HG02610 (cell line): ENCODE measurements at regions not wholly inside any gene's neighbourhood (a gene's known extent, or its start where the extent isn't known, plus 50 kb on each side); places are given as distances from the start of the nearest gene placed in this dataset.

Experiments
- ATAC-seq: cut with Tn5 transposase; IDR thresholded peaks from one replicate; pipeline ENCODE4 v1.9.1; 2021; ENCODE audit warnings: mild to moderate bottlenecking, moderate library complexity; ENCODE audit not compliant: unreplicated experiment

DNA sequence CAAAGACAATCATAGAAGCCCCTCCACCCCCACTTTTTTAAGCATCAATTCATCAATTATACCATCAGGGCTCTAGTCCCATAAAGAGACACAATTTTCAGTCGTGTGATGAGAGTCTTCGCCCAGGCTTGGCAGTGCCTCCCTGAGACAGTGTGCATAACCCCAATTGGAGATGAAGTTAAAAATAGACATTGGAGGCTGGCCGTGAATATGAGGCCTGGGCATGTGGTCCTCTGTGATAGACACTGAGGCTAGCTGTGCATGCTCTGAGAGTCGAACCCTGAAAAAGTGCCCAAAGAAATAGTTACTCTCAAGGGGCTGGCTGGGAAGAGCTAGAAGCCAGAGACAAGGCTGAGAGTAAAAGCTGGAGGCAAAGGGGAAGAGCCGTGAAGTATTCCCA lies 248.6 kb upstream of the NR4A3 start:
- no peak for ATAC-seq

DNA sequence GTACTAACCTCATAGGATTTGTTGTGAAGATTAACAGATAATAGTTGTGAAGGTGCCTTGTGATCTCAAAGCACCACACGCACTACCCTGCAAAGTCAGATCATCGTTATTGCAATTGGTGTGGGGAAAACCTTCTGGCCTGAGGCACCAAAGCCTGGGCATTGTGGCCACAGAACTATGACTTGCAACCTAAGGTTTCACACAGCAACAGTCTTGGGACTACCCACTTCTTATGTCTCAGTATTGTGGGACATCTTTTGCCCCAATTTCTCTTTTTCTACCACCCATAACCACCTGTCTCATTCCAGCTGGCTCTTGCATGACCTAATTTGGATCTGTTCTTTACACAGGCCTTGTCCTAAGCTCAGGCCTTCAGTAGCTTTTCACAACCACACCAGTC lies 247.8 kb upstream of the NR4A3 start:
- no peak for ATAC-seq

- no peak for ATAC-seq
Observed at GRCh38 chr9:99576002-99576401, 245.7 kb upstream of the NR4A3 start.

DNA sequence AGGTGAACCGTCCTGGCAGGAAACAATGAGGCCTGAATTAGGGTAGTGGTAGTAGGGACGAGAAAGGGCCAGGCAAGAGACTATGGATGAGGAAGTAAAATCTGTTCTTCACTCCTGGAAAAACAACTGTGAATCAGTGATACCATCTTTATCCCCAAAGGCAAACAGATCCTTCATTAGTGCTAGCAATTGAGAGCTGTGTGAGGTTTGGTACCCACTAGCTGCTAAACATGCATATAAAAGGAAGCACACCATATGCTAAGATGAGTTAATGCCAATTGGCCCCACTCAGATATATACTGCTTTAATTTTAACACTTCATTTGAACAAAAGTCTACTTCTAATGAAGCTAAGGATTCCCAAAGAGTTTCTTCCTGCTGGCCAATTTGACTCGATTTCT lies 244.8 kb upstream of the NR4A3 start:
- ATAC-seq, result no peak

- no peak for ATAC-seq
Observed at GRCh38 chr9:99577351-99577750, 244.3 kb upstream of the NR4A3 start.

DNA sequence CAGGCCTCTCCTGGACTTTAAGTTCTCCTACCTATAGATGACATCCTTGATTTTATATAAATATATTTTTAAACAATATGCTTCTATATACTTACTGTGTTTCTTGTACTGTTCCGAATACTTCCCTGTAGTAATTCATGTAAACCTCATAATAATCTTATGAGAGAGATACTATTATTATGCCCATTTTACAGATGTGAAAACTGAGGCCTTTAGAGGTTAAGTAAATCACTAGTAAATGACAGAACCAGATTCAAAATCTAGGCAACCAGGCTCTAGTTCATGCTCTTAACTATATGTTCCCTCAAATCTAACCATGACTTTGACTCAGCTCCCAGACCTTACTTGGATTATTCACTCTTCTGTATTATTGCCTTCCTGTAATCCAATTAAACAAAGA lies 243.0 kb upstream of the NR4A3 start:
- no peak for ATAC-seq

GRCh38 chr9:99579964-99580363 lies 241.7 kb upstream of the NR4A3 start:
- ATAC-seq, result no peak

GRCh38 chr9:99582814-99583213 lies 238.9 kb upstream of the NR4A3 start:
- ATAC-seq, result peak; percentile 38

GRCh38 chr9:99588299-99588698 lies 233.4 kb upstream of the NR4A3 start:
- ATAC-seq, result no peak

- ATAC-seq, result no peak
Observed at GRCh38 chr9:99588747-99589146, 232.9 kb upstream of the NR4A3 start.

GRCh38 chr9:99590410-99590809 lies 231.3 kb upstream of the NR4A3 start:
- no peak for ATAC-seq

DNA sequence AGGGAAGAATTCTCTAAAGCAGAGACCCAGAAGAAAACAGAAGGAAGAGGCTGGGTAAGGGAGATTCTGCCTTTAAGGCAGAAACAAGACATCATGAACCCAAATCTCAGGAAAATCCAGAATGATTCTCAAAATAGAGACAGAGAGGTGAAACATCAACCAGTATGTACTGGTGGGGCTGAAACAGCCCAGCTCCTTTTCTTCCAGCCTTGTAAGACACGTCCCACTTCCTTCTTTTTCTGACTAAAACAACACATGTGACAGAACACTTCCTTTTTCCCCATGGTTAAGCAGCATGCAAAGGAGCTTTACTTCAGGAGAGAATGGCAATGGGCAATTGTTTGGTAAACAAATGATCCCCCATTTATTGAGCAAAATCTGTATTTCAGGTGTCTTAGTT lies 230.8 kb upstream of the NR4A3 start:
- no peak for ATAC-seq

- ATAC-seq, result no peak
Observed at GRCh38 chr9:99591770-99592169, 229.9 kb upstream of the NR4A3 start.

GRCh38 chr9:99592834-99593574 lies 228.7 kb upstream of the NR4A3 start:
- ATAC-seq, result peak; percentile 44

GRCh38 chr9:99593610-99594009 lies 228.1 kb upstream of the NR4A3 start:
- no peak for ATAC-seq

GRCh38 chr9:99594056-99594780 lies 227.5 kb upstream of the NR4A3 start:
- no peak for ATAC-seq

DNA sequence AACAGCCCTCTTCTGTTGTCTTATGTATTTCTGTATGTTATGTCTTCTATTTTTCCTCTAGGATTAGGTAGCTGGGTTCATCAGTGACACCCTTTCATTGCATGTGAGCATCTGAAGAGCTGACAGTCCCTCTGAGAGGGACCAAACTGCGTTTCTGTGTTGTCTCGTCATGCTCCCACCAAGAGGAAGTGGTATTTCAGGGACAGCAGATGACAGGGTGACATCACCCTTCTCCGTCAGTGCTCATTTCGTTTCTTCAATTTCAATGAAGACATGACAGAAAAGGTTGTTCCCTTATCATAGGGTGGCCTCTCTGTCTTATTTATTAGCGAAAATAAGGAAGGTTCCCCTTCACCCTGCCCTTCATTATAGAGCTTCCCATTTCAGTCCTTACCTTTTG lies 225.9 kb upstream of the NR4A3 start:
- ATAC-seq, result peak; percentile 62

- ATAC-seq, result no peak
Observed at GRCh38 chr9:99601571-99602111, 220.0 kb upstream of the NR4A3 start.

DNA sequence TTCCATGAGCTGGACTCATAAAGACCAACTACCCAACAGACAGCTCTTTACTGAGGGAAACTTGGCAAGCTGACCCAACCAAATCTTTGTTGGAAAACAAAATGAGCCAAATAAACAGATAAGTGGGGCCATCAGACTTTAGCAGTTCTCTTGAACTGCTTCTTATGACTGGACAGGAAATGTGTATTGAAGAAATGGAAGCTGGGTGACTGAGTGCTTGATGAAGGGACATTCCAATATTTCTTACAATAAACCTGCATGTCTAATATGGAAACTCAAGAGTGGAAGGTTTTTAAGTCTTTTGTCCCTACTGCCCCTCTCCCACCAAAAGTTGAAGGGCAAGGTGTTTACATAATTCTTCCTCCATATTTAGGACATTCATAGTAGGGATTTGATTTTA lies 218.8 kb upstream of the NR4A3 start:
- peak; percentile 84 for ATAC-seq

- no peak for ATAC-seq
Observed at GRCh38 chr9:99605016-99605743, 216.5 kb upstream of the NR4A3 start.

GRCh38 chr9:99606296-99606695 lies 215.4 kb upstream of the NR4A3 start:
- no peak for ATAC-seq

DNA sequence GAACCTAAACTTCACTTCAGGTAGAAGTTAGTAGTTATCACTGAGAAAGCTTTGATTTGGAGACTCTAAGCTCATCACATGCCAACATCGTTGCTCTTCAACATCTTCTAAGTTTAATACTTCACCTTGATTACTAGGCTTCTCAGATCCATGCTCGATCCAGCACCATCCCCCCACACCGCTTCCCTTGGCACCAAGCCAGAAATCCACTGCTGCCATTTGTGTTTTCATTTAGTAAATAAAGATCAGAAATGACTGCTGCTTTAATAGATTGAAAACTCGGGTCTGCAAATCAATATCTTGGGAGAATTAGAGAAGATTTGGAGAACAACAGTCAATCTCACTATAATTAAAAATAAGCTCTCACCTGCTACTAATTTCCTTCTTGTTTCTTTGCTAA lies 214.7 kb upstream of the NR4A3 start:
- no peak for ATAC-seq
